SK-N-SH (cell line): ENCODE measurements at regions not wholly inside any gene's neighbourhood (a gene's known extent, or its start where the extent isn't known, plus 50 kb on each side); places are given as distances from the start of the nearest gene placed in this dataset.

Source experiments
- CTCF ChIP-seq: fragments of 200-600 bp; sonication (generic); IDR thresholded peaks from 2 replicates; pipeline ENCODE4 v1.6.1; 2017; ENCODE audit warnings: antibody characterized with exemption, mild to moderate bottlenecking, moderate library complexity
- EP300 ChIP-seq, 2 experiments: IDR thresholded peaks; 2 replicates each; pipeline versions ENCODE4 v1.4.0 to v1.6.1; 2012; ENCODE audit warnings: borderline replicate concordance in 1 of 2, low read depth in 1 of 2, low read length in 1 of 2
- EZH2phosphoT487 ChIP-seq: fragments of 200-600 bp; sonication (generic); IDR thresholded peaks from 2 replicates; pipeline ENCODE4 v1.6.1; 2017; ENCODE audit warnings: low read depth, mixed run types, mild to moderate bottlenecking, antibody characterized with exemption, moderate library complexity, borderline replicate concordance
- FOXM1 ChIP-seq: IDR thresholded peaks from 2 replicates; pipeline ENCODE4 v1.4.0; 2012; ENCODE audit warnings: low read depth, mild to moderate bottlenecking
- GABPA ChIP-seq: IDR thresholded peaks from 2 replicates; pipeline ENCODE4 v1.4.0; 2012; ENCODE audit warnings: low read depth, mild to moderate bottlenecking
- MXI1 ChIP-seq: IDR thresholded peaks from 2 replicates; pipeline ENCODE4 v1.6.1; 2012; ENCODE audit warnings: mild to moderate bottlenecking, low read depth, low read length, improper control_type of control experiment
- RAD21 ChIP-seq: IDR thresholded peaks from 2 replicates; pipeline ENCODE4 v1.6.1; 2012; ENCODE audit warnings: mild to moderate bottlenecking, low read length
- RCOR1 ChIP-seq: fragments of 150-350 bp; IDR thresholded peaks from 2 replicates; pipeline ENCODE4 v1.6.1; 2017; ENCODE audit warnings: antibody characterized with exemption, low read length
- SMC3 ChIP-seq: IDR thresholded peaks from 2 replicates; pipeline ENCODE4 v1.6.1; 2012; ENCODE audit warnings: low read depth, low read length, improper control_type of control experiment
- TAF1 ChIP-seq: IDR thresholded peaks from 2 replicates; pipeline ENCODE4 v1.6.1; 2012; ENCODE audit warnings: low read depth, mild to moderate bottlenecking, low read length, moderate library complexity, borderline replicate concordance
- USF2 ChIP-seq: fragments of 150-350 bp; IDR thresholded peaks from 2 replicates; pipeline ENCODE4 v1.6.1; 2017; ENCODE audit warnings: antibody characterized with exemption, low read length, low read depth, borderline replicate concordance
- YY1 ChIP-seq: IDR thresholded peaks from 2 replicates; pipeline ENCODE4 v1.4.0; 2012; ENCODE audit warnings: low read depth, mild to moderate bottlenecking
- ZBTB33 ChIP-seq: IDR thresholded peaks from 2 replicates; pipeline ENCODE4 v1.4.0; 2012; ENCODE audit warnings: low read depth, borderline replicate concordance

GRCh38 chr2:22737144-22737543 is 647.8 kb upstream of the KLHL29 start:
- no peak for TF ChIP-seq CTCF
- no peak for TF ChIP-seq FOXM1
- no peak for TF ChIP-seq MXI1
- no peak for TF ChIP-seq RCOR1
- no peak for TF ChIP-seq TAF1
- TF ChIP-seq USF2 = no peak
- no peak for TF ChIP-seq EP300 (IDR thresholded peaks at IDR 0.05; ENCODE audit: borderline replicate concordance in 1 of 2, low read depth in 1 of 2, low read length in 1 of 2)
- no peak for TF ChIP-seq ZBTB33
- TF ChIP-seq GABPA = no peak
- no peak for TF ChIP-seq YY1
- TF ChIP-seq EZH2phosphoT487 = no peak
- no peak for TF ChIP-seq SMC3
- peak; percentile 54 for TF ChIP-seq RAD21
